ENCODE measurements at regions not wholly inside any gene's neighbourhood (a gene's known extent, or its start where the extent isn't known, plus 50 kb on each side); places are given as distances from the start of the nearest gene placed in this dataset.

- Histone ChIP-seq H2BK120ac (ENCODE audit: low read depth, low read length, poor library complexity, severe bottlenecking) (no peak overlapping the region), H3K27me3 (ENCODE audit: insufficient read depth, low read length) (no peaks in the 10 kb centered on the region), H3K4ac (ENCODE audit: low read depth, low read length) (no peak overlapping the region), H2AK5ac (ENCODE audit: insufficient read length, low read length) (no peak overlapping the region), H3K9ac (ENCODE audit: extremely low read depth, insufficient read length, low read length) (no peak overlapping the region), H3K18ac (ENCODE audit: insufficient read length, low read depth, low read length) (no peak overlapping the region), H2BK20ac (ENCODE audit: low read depth, low read length, poor library complexity, severe bottlenecking) (no peak overlapping the region), H3K14ac (ENCODE audit: insufficient read depth, low read length) (no peak overlapping the region), H4K91ac (ENCODE audit: insufficient read length, low read depth, low read length) (no peak overlapping the region), H3K23me2 (ENCODE audit: insufficient read length, low read depth, low read length, poor library complexity, severe bottlenecking) (no peaks in the 10 kb centered on the region), H3K79me2 (ENCODE audit: insufficient read depth, low read length) (no peaks in the 10 kb centered on the region), H3K9me3 (ENCODE audit: control insufficient read depth, low read depth, low read length) (no peaks in the 10 kb centered on the region), H3K4me2 (ENCODE audit: insufficient read depth, insufficient read length, low read length) (no peak overlapping the region), H2BK5ac (ENCODE audit: insufficient read length, low read length) (no peak overlapping the region), H3K4me1 (ENCODE audit: insufficient read depth, low read length) (no peaks in the 10 kb centered on the region), H3K23ac (ENCODE audit: insufficient read length, low read depth, low read length) (no peak overlapping the region), H4K5ac (ENCODE audit: insufficient read length, low read depth, low read length) (no peak overlapping the region), H3T11ph (ENCODE audit: low read length) (no peak overlapping the region), H2BK15ac (ENCODE audit: low read depth, low read length) (no peak overlapping the region), H2BK12ac (ENCODE audit: insufficient read length, low read depth, low read length) (no peak overlapping the region), H3K27ac (ENCODE audit: insufficient read length, low read depth, low read length) (no peak overlapping the region), H4K20me1 (ENCODE audit: control insufficient read depth, insufficient read depth, insufficient read length) (no peaks in the 10 kb centered on the region), H3K79me1 (ENCODE audit: insufficient read depth, low read depth, low read length, poor library complexity, severe bottlenecking) (no peaks in the 10 kb centered on the region), H3K56ac (ENCODE audit: insufficient read length, low read depth, low read length) (no peak overlapping the region), H2AFZ (ENCODE audit: low read length) (no peak overlapping the region), H4K8ac (replicated peaks; ENCODE audit: insufficient read length, low read depth, low read length) (no peak overlapping the region)
- no peaks in the 10 kb centered on the region for H3K4me1 Mint-ChIP-seq
- H3K4me3 Mint-ChIP-seq, result no peak overlapping the region
- DNase-seq, result no peak
- H3K27ac Mint-ChIP-seq, result no peak overlapping the region
- H3K27me3 Mint-ChIP-seq (ENCODE audit: low read depth), result no peaks in the 10 kb centered on the region
- TF ChIP-seq CTCF (conservative IDR thresholded peaks at IDR 0.05), result no peak
- H3K36me3 Mint-ChIP-seq (ENCODE audit: insufficient read depth in 1 of 3, low read depth in 3 of 3), result no peaks in the 10 kb centered on the region
- H3K9me3 Mint-ChIP-seq, result peaks cover 4% of the 10 kb centered on the region in 2 experiments; a peak in 2 of 5 replicates
Measured at GRCh38 chr12:73374360-73374759, 1102.2 kb downstream of the TRHDE start.

Measured in H9 (cell line).